Gastroesophageal sphincter (tissue), 3 donors: ENCODE measurements at regions not wholly inside any gene's neighbourhood (a gene's known extent, or its start where the extent isn't known, plus 50 kb on each side); places are given as distances from the start of the nearest gene placed in this dataset.

ENCODE experiments used
- POLR2A ChIP-seq, 2 donors: fragments of 450-650 bp; IDR thresholded peaks; one replicate each; pipeline ENCODE4 v1.6.1; 2017; ENCODE audit warnings: antibody characterized with exemption in 2 of 2, mild to moderate bottlenecking in 2 of 2, moderate library complexity in 1 of 2
- TF ChIP-seq, protein P1 (sequence below), 4 experiments: fragments of 200-600 bp in 2 of 4; fragments of 450-650 bp in 2 of 4; sonication (generic) in 1 of 4; IDR thresholded peaks; one replicate each; pipeline ENCODE4 v1.5.1; 2017 to 2019; ENCODE audit warnings: antibody characterized with exemption in 4 of 4, mild to moderate bottlenecking in 2 of 4, moderate library complexity in 2 of 4

DNA sequence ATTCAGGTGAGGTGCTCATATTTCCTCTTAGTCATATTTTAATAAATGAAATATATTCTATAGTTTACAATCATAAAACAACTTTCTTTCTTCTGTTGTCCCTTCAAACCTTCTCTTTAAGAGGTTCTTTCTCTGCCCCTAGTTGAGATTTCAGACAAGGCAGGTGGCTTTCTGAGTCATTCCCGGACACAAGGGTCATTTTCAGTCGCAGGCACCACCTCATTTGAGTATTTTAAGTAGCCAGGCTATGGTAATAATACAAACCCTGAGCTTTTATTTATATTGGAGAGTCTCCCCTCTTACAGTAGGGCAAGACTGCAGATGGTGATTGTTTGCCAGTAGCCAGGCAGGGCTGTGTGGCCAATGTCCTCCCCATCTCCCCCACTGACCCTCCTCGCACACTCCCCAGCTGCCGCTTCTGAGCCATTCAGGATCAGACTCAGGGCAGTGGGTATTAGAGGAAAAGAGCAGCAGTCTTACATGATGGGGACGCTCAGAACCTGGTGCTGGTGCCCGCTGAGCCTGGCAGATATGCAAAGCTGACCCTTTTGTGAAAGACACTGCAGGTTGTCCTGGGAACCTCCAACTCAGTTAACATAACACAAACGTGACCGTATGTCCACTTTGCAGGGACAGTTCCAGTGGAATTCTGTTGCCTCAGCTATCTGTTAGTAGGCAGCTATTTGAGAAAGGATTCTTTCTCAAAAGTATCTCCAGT lies 101.1 kb upstream of the BCL2L14 start:
- no peak for TF ChIP-seq POLR2A (IDR thresholded peaks at IDR 0.05)
- TF ChIP-seq, protein P1, sequence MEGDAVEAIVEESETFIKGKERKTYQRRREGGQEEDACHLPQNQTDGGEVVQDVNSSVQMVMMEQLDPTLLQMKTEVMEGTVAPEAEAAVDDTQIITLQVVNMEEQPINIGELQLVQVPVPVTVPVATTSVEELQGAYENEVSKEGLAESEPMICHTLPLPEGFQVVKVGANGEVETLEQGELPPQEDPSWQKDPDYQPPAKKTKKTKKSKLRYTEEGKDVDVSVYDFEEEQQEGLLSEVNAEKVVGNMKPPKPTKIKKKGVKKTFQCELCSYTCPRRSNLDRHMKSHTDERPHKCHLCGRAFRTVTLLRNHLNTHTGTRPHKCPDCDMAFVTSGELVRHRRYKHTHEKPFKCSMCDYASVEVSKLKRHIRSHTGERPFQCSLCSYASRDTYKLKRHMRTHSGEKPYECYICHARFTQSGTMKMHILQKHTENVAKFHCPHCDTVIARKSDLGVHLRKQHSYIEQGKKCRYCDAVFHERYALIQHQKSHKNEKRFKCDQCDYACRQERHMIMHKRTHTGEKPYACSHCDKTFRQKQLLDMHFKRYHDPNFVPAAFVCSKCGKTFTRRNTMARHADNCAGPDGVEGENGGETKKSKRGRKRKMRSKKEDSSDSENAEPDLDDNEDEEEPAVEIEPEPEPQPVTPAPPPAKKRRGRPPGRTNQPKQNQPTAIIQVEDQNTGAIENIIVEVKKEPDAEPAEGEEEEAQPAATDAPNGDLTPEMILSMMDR (IDR thresholded peaks at IDR 0.05): no peak
